ENCODE measurements at regions not wholly inside any gene's neighbourhood (a gene's known extent, or its start where the extent isn't known, plus 50 kb on each side); places are given as distances from the start of the nearest gene placed in this dataset.
"Not testable (repeated sequence)": the region's sequence is repeated elsewhere in the genome, so short reads cannot be mapped to it uniquely, and the experiment has no call there.

DNA sequence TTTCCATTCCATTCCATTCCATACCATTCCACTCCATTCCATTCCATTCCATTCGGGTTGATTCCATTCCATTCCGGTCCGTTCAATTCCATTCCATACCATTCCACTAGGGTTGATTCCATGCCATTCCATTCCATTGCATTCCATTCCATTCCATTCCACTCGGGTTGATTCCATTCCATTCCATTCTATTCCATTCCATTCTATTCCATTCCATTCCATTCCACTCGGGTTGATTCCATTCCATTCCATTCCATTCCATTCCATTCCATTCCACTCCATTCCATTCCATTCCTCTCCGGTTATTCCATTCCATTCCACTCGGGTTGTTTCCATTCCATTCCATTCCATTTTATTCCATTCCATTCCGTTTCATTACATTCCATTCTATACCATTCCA lies 155.9 kb downstream of the CWH43 start:
- H3K9ac ChIP-seq (ENCODE audit: low read depth, low read length); H3K9me3 ChIP-seq (ENCODE audit: control insufficient read depth, insufficient read depth, low read length); H3K36me3 ChIP-seq (ENCODE audit: insufficient read depth, low read length); H3K4me1 ChIP-seq (ENCODE audit: insufficient read depth, low read length): not testable (repeated sequence)

DNA sequence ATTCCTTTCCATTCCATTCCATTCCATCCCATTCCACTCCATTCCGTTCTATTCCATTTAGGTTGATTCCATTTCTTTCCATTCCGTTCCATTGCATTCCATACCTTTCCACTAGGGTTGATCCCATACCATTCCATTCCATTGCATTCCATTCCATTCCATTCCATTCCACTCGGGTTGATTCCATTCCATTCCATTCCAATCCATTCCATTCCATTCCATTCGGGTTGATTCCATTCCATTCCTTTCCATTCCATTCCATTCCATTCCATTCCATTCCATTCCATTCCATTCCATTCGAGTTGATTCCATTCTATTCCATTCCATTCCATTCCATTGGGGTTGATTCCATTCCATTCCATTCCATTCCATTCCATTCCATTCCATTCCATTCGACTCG lies 161.1 kb downstream of the CWH43 start:
- not testable (repeated sequence) for H3K9ac ChIP-seq (ENCODE audit: low read depth, low read length); H3K4me1 ChIP-seq (ENCODE audit: insufficient read depth, low read length); H3K36me3 ChIP-seq (ENCODE audit: insufficient read depth, low read length)
- peaks cover 37% of the 10 kb centered on the region for H3K9me3 ChIP-seq (ENCODE audit: control insufficient read depth, insufficient read depth, low read length)

DNA sequence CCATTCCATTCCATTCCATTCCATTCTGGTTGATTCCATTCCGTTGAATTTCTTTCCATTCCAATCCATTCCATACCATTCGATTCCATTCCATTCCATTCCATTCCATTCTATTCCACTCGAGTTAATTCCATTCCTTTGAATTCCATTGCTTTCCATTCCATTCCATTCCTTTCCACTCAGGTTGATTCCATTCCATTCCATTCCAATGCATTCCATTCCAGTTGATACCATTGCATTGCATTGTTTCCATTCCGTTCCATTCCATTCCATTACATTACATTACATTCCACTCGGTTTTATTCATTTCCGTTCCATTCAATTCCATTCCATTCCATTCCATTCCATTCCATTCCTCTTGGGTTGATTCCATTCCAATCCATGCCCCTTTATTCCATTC lies 161.5 kb downstream of the CWH43 start:
- not testable (repeated sequence) for H3K36me3 ChIP-seq (ENCODE audit: insufficient read depth, low read length); H3K9ac ChIP-seq (ENCODE audit: low read depth, low read length); H3K4me1 ChIP-seq (ENCODE audit: insufficient read depth, low read length)
- peaks cover 40% of the 10 kb centered on the region for H3K9me3 ChIP-seq (ENCODE audit: control insufficient read depth, insufficient read depth, low read length)

DNA sequence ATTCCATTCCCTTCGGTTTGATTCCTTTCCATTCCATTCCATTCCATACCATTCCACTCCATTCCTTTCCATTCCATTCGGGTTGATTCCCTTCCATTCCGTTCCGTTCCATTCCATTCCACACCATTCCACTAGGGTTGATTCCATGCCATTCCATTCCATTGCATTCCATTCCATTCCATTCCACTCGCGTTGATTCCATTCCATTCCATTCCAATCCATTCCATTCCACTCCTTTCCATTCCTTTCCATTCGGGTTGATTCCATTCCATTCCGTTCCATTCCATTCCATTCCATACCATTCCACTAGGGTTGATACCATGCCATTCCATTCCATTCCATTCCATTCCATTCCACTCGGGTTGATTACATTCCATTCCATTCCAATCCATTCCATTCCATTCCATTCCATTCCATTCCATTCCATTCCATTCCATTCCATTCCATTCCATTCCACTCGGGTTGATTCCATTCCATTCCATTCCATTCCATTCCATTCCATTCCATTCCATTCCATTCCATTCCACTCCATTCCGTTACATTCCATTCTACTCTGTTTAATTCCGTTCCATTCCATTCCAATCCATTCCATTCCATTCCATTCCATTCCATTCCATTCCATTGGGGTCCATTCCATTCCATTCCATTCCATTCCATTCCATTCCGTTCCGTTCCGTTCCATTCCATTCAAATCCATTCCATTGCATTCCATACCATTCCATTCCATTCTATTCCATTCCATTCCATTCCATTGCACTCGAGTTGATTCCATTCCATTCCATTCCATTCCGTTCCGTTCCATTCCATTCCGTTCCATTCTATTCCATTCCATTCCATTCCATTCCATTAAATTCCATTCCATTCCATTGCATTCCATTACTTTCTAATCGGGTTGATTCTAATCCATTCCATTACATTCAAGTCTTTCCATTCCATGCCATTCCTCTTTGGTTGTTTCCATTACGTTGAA lies 163.2 kb downstream of the CWH43 start:
- peaks cover 47% of the 10 kb centered on the region for H3K9me3 ChIP-seq (ENCODE audit: control insufficient read depth, insufficient read depth, low read length)
- H3K36me3 ChIP-seq (ENCODE audit: insufficient read depth, low read length); H3K9ac ChIP-seq (ENCODE audit: low read depth, low read length); H3K4me1 ChIP-seq (ENCODE audit: insufficient read depth, low read length): not testable (repeated sequence)

DNA sequence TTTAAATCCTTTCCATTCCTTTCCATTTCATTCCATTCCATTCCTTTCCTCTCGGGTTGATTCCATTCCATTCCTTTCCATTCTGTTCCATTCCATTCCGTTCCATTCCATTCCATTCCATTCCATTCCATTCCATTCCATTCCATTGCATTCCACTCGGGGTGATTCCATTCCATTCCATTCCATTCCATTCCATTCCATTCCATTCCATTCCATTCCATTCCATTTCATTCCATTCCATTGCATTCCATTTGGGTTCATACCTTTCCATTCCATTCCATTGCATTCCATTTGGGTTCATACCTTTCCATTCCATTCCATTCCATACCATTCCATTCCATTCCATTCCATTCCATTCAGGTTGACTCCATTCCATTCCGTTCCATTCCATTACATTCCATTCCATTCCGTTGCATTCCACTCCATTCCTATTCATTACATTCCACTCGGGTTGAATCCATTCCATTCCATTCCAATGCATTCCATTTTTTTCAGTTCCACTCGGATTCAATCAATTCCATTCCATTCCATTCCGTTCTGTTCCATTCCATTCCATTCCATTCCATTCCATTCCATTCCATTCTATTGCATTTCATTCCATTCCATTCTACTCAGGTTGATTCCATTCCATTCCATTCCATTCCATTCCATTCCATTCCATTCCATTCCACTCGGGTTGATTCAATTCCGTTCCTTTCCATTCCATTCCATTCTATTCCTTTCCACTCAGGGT lies 164.4 kb downstream of the CWH43 start:
- H3K36me3 ChIP-seq (ENCODE audit: insufficient read depth, low read length); H3K9ac ChIP-seq (ENCODE audit: low read depth, low read length); H3K4me1 ChIP-seq (ENCODE audit: insufficient read depth, low read length): not testable (repeated sequence)
- H3K9me3 ChIP-seq (ENCODE audit: control insufficient read depth, insufficient read depth, low read length) = peaks cover 55% of the 10 kb centered on the region

DNA sequence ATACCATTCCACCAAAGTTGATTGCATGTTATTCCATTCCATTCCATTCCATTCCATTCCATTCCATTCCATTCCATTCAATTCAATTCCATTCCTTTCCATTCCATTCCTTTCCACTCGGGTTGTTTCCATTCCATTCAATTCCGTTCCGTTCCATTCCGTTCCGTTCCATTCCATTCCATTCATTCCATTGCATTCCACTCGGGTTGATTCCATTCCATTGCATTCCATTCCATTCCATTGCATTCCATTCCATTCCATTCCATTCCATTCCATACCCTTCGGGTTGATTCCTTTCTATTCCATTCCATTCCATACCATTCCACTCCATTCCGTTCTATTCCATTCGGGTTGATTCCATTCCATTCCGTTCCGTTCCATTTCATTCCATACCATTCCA lies 166.9 kb downstream of the CWH43 start:
- not testable (repeated sequence) for H3K36me3 ChIP-seq (ENCODE audit: insufficient read depth, low read length); H3K9ac ChIP-seq (ENCODE audit: low read depth, low read length); H3K4me1 ChIP-seq (ENCODE audit: insufficient read depth, low read length)
- peaks cover 47% of the 10 kb centered on the region for H3K9me3 ChIP-seq (ENCODE audit: control insufficient read depth, insufficient read depth, low read length)

DNA sequence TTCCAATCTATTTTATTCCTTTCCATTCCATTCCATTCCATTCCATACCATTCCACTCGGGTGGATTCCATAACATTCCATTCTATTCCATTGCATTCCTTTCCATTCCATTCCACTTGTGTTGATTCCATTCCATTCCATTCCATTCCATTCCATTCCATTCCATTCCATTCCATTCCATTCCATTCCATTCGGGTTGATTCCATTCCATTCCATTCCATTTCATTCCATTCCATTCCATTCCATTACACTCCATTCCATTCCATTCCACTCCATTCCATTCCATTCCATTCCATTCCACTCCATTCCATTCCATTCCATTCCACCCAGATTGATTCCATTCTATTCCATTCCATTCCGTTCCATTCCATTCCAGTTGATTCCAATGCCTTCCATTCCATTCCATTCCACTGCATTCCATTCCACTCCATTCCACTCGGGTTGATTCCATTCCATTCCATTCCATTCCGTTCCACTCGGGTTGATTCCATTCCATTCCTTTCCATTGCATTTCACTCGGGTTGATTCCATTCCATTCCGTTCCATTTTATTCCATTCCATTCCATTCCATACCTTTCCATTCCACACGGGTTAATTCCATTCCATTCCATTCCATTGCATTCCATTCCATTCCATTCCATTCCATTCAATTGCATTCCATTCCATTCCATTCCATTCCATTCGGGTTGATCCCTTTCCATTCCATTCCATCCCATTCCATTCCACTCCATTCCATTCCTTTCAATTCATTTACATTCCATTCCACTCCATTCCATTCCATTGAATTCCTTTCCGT lies 168.4 kb downstream of the CWH43 start:
- H3K9me3 ChIP-seq (ENCODE audit: control insufficient read depth, insufficient read depth, low read length) = peaks cover 40% of the 10 kb centered on the region
- H3K4me1 ChIP-seq (ENCODE audit: insufficient read depth, low read length); H3K9ac ChIP-seq (ENCODE audit: low read depth, low read length); H3K36me3 ChIP-seq (ENCODE audit: insufficient read depth, low read length): not testable (repeated sequence)

DNA sequence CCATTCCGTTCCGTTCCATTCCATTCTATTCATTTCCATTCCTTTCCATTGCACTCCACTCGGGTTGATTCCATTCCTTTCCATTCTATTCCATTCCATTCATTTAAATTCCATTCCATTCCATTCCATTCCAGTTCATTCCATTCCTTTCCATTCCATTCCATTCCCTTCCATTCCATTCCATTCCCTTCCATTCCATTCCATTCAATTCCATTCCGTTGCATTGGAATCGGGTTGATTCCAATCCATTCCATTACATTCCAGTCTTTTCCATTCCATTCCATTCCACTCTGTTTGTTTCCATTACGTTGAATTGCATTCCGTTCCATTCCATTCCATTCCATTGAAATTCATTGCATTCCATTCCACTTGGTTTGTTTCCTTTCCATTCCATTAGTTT lies 169.2 kb downstream of the CWH43 start:
- H3K36me3 ChIP-seq (ENCODE audit: insufficient read depth, low read length); H3K9ac ChIP-seq (ENCODE audit: low read depth, low read length); H3K4me1 ChIP-seq (ENCODE audit: insufficient read depth, low read length): not testable (repeated sequence)
- peaks cover 32% of the 10 kb centered on the region for H3K9me3 ChIP-seq (ENCODE audit: control insufficient read depth, insufficient read depth, low read length)

DNA sequence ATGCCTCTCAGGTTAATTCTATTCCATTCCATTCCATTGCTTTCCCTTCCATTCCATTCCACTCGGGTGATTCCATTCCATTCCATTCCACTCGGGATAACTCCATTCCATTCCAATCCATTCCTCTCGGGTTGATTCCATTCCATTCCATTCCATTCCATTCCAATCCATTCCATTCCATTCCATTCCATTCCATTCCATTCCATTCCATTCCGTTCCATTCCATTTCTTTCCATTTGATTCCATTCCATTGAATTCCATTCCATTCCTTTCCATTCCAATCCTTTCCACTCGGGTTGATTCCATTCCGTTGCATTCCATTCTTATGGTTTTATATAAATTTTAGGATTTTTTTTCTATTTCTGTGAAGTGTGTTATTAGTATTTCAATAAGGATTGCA lies 170.2 kb downstream of the CWH43 start:
- H3K36me3 ChIP-seq (ENCODE audit: insufficient read depth, low read length); H3K4me1 ChIP-seq (ENCODE audit: insufficient read depth, low read length); H3K9ac ChIP-seq (ENCODE audit: low read depth, low read length): not testable (repeated sequence)
- peaks cover 26% of the 10 kb centered on the region for H3K9me3 ChIP-seq (ENCODE audit: control insufficient read depth, insufficient read depth, low read length)

DNA sequence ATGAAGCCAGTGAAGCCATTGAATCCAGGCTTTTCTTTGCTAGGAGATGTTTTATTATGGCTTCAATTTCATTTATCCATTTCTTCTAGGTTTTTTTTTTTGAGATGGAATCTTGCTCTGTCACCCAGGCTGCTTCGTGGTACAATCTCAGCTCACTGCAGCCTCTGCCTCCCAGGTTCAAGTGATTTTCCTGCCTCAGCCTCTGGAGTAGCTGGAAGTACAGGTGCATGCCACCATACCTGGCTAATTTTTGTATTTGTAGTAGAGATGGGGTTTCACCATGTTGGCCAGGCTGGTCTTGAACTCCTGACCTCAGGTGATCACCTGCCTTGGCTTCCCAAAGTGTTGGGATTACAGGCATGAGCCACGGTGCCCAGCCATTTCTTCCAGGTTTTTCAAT lies 171.6 kb downstream of the CWH43 start:
- peaks cover 20% of the 10 kb centered on the region for H3K9me3 ChIP-seq (ENCODE audit: control insufficient read depth, insufficient read depth, low read length)

DNA sequence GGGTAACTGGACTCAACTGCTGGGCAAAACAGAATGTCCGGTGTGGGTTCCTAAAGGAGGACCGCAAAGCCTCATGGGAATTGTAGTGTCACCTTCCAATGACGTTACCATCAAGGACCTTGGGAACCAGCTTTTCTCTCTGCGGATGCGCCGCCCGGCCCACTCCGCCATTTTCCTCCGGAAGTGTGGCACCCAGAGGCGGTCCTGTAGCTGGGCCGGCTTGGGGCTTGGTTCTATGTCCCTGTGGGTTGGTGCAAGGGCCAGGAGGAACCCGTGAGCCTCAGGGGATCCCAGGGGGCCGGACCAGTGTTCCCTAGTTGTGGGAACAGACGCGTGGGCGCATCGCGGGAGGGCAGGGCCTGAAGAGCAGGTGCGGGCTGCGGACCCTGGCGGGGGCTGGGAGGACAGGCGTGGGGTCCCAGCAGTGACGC lies 175.1 kb downstream of the CWH43 start:
- H3K9ac ChIP-seq (ENCODE audit: low read depth, low read length); H3K4me1 ChIP-seq (ENCODE audit: insufficient read depth, low read length); H3K36me3 ChIP-seq (ENCODE audit: insufficient read depth, low read length): not testable (repeated sequence)

More for the DNA sequence above, 171.6 kb downstream of the CWH43 start:
- not testable (repeated sequence) for H3K9ac ChIP-seq (ENCODE audit: low read depth, low read length); H3K36me3 ChIP-seq (ENCODE audit: insufficient read depth, low read length); H3K4me1 ChIP-seq (ENCODE audit: insufficient read depth, low read length)

DNA sequence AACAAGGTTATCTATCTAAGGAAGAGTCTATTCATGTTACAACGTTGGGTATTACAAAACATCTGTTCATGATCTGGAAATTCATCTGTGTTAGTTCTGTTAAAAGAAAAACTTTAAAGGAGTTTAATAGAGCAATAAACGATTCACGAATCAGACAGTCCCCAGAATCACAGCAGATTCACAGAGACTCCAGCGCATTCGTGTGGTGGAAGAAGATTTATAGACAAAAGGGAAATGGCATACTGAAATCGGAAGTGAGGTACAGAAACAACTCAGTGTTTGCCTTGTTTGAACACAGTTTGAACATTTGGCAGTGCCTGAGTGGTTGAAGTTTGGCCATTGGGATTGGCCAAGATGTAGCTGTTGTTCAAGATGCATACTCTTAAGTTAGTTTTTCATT lies 178.8 kb downstream of the CWH43 start:
- not testable (repeated sequence) for H3K9me3 ChIP-seq (ENCODE audit: control insufficient read depth, insufficient read depth, low read length); H3K4me1 ChIP-seq (ENCODE audit: insufficient read depth, low read length)

More for the DNA sequence above, 175.1 kb downstream of the CWH43 start:
- not testable (repeated sequence) for H3K9me3 ChIP-seq (ENCODE audit: control insufficient read depth, insufficient read depth, low read length)

DNA sequence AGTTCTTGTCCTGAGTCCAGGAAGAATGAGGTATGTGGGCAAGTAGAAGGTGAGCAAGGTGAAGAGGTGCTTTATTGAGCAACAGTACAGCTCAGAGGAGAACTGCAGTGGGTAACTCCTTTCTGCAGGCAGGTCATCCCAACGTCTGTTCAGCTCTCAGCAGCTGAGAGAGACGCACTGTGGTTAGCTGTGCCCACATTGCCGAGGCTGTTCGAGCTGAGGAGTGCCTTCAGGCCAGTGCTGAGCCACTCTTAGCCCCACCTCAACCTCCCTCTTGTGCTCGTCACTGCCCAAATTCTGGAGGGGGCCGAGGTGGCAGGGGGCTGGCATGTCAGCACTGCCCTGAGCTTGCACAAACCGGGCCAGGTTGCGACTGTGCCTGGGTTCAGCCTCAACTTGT lies 191.8 kb downstream of the CWH43 start:
- not testable (repeated sequence) for H3K9me3 ChIP-seq (ENCODE audit: control insufficient read depth, insufficient read depth, low read length); H3K36me3 ChIP-seq (ENCODE audit: insufficient read depth, low read length); H3K9ac ChIP-seq (ENCODE audit: low read depth, low read length); H3K4me1 ChIP-seq (ENCODE audit: insufficient read depth, low read length)

More for the DNA sequence above, 178.8 kb downstream of the CWH43 start:
- not testable (repeated sequence) for H3K9ac ChIP-seq (ENCODE audit: low read depth, low read length); H3K36me3 ChIP-seq (ENCODE audit: insufficient read depth, low read length)

DNA sequence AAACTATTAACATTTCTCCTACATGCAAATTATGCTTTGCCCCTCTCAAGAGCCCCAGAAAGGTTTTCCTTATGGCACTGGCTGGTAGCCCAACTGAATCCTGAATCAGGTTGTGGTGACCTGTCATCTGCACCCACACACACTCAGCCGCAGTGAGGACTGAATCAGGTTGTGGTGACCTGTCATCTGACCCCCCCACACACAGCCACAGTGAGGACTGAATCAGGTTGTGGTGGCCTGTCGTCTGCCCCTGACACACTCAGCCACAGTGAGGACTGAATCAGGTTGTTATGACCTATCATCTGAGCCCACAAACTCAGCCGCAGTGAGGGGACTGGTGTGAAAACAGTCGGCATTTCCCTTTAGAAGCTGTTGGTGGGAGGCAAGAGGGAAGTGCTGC lies 195.0 kb downstream of the CWH43 start:
- H3K4me1 ChIP-seq (ENCODE audit: insufficient read depth, low read length); H3K9me3 ChIP-seq (ENCODE audit: control insufficient read depth, insufficient read depth, low read length): not testable (repeated sequence)

More for the DNA sequence above, 195.0 kb downstream of the CWH43 start:
- not testable (repeated sequence) for H3K9ac ChIP-seq (ENCODE audit: low read depth, low read length); H3K36me3 ChIP-seq (ENCODE audit: insufficient read depth, low read length)
